Endodermal cell (in vitro differentiated cells): ENCODE measurements at regions not wholly inside any gene's neighbourhood (a gene's known extent, or its start where the extent isn't known, plus 50 kb on each side); places are given as distances from the start of the nearest gene placed in this dataset.

Experiments
- DNase-seq: peaks from one replicate; pipeline ENCODE4 v3.0.0-alpha.2; 2017
- H3K27ac ChIP-seq: 2 replicates; pipeline ENCODE4 v1.5.1; 2013; ENCODE audit warnings: mild to moderate bottlenecking, low read depth, low read length, moderate library complexity
- H3K27me3 ChIP-seq: 2 replicates; pipeline ENCODE4 v1.6.1; 2013; ENCODE audit warnings: mild to moderate bottlenecking, low read length, moderate library complexity; ENCODE audit not compliant: insufficient read depth, control insufficient read depth, poor library complexity, severe bottlenecking
- H3K36me3 ChIP-seq: 2 replicates; pipeline ENCODE4 v1.7.0; 2013; ENCODE audit warnings: mild to moderate bottlenecking, low read length, moderate library complexity; ENCODE audit not compliant: control insufficient read depth, insufficient read depth
- H3K4me1 ChIP-seq: one replicate; pipeline ENCODE4 v1.7.0; 2013; ENCODE audit warnings: low read length; ENCODE audit not compliant: control insufficient read depth, insufficient read depth
- H3K4me3 ChIP-seq: 2 replicates; pipeline ENCODE4 v1.5.1; 2013; ENCODE audit warnings: mild to moderate bottlenecking, low read length, moderate library complexity
- H3K9ac ChIP-seq: 2 replicates; pipeline ENCODE4 v1.6.1; 2013; ENCODE audit warnings: mild to moderate bottlenecking, low read length, moderate library complexity; ENCODE audit not compliant: poor library complexity, severe bottlenecking; ENCODE audit errors: extremely low read depth
- H3K9me3 ChIP-seq: 2 replicates; pipeline ENCODE4 v1.6.1; 2013; ENCODE audit warnings: mild to moderate bottlenecking, low read length, moderate library complexity; ENCODE audit not compliant: control insufficient read depth
- H3K27ac Mint-ChIP-seq: 2 replicates; pipeline ENCODE4 v1.8.0; 2020; ENCODE audit warnings: mixed read lengths
- H3K27me3 Mint-ChIP-seq: 2 replicates; pipeline ENCODE4 v1.8.0; 2021; ENCODE audit warnings: mild to moderate bottlenecking, mixed read lengths; ENCODE audit not compliant: insufficient read depth
- H3K36me3 Mint-ChIP-seq: 2 replicates; pipeline ENCODE4 v1.8.0; 2020; ENCODE audit warnings: low read depth, mixed read lengths
- H3K4me1 Mint-ChIP-seq: 2 replicates; pipeline ENCODE4 v1.8.0; 2020; ENCODE audit warnings: mixed read lengths
- H3K4me3 Mint-ChIP-seq: 2 replicates; pipeline ENCODE4 v1.8.0; 2020; ENCODE audit warnings: mild to moderate bottlenecking, moderate library complexity, mixed read lengths
- H3K9me3 Mint-ChIP-seq: 2 replicates; pipeline ENCODE4 v1.8.0; 2020; ENCODE audit warnings: mild to moderate bottlenecking, mixed read lengths
- WGBS, 2 experiments: methylation state at CpG; one replicate each; pipeline versions ENCODE4 v1.1.5 to v1.1.7; 2013; ENCODE audit warnings: missing lambda C conversion rate in 2 of 2, mixed read lengths in 1 of 2; ENCODE audit not compliant: insufficient coverage in 1 of 2, insufficient read length in 1 of 2; 5-methylcytosine and 5-hydroxymethylcytosine counted together
- TF ChIP-seq, protein P1 (sequence below): fragments of 200-600 bp; sonication (generic); conservative IDR thresholded peaks from 2 replicates; pipeline ENCODE4 v1.5.0; 2021; ENCODE audit warnings: antibody characterized with exemption, mild to moderate bottlenecking

DNA sequence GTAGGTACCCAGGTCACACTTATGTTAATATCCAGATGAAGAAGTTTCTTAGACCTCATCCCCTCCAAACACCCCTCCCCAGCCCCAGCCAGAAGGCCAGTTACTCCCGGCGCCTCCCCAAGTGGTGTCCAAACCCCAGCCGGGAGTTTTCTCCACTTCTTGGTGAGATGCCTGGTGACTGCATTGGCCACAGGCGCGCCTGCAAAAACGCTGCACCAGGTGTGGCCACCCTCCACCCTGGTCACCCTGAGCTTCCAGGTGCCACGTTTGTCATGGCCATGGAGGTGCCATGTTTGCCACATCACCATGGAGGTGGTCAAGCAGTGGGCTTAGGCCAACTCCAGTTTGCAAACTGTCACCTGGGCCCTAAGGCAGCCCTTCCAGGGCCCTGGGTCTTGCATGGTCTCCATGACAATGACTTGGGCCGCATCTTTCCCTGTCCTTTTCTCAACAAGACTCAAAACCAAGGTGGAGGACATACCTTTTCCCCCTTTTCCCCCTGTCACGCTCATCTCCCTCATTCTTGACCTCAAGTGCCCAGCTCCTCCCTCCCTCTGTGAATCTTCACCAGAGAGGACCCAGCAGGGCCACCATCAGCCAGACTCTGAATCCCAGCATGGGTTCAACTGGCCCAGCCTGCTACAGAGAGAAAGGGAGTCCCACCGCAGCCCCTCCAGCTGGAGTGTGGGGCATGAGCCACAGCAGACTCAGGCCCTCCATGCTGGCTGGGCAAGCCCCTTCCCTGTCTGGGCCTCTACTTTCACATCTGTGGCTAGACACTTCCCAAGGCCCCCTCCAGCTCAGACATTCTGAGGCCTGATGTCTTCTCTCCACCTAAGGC is 125.9 kb upstream of the ZBTB40 start:
- H3K27ac Mint-ChIP-seq: no peak overlapping the region
- no peaks in the 10 kb centered on the region for H3K9me3 Mint-ChIP-seq
- TF ChIP-seq, protein P1, sequence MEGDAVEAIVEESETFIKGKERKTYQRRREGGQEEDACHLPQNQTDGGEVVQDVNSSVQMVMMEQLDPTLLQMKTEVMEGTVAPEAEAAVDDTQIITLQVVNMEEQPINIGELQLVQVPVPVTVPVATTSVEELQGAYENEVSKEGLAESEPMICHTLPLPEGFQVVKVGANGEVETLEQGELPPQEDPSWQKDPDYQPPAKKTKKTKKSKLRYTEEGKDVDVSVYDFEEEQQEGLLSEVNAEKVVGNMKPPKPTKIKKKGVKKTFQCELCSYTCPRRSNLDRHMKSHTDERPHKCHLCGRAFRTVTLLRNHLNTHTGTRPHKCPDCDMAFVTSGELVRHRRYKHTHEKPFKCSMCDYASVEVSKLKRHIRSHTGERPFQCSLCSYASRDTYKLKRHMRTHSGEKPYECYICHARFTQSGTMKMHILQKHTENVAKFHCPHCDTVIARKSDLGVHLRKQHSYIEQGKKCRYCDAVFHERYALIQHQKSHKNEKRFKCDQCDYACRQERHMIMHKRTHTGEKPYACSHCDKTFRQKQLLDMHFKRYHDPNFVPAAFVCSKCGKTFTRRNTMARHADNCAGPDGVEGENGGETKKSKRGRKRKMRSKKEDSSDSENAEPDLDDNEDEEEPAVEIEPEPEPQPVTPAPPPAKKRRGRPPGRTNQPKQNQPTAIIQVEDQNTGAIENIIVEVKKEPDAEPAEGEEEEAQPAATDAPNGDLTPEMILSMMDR: no peak
- H3K4me1 Mint-ChIP-seq: peaks cover 12% of the 10 kb centered on the region
- no peak for DNase-seq
- Histone ChIP-seq H3K4me1 (no peaks in the 10 kb centered on the region), H3K36me3 (no peaks in the 10 kb centered on the region), H3K27ac (no peak overlapping the region), H3K9me3 (no peaks in the 10 kb centered on the region), H3K4me3 (no peak overlapping the region), H3K9ac (no peak overlapping the region), H3K27me3 (no peaks in the 10 kb centered on the region)
- no peaks in the 10 kb centered on the region for H3K36me3 Mint-ChIP-seq
- no peaks in the 10 kb centered on the region for H3K27me3 Mint-ChIP-seq
- WGBS, 2 experiments: 88 to 92% methylated on average over 5 to 10 of the region's 10 CpGs
- no peak overlapping the region for H3K4me3 Mint-ChIP-seq

DNA sequence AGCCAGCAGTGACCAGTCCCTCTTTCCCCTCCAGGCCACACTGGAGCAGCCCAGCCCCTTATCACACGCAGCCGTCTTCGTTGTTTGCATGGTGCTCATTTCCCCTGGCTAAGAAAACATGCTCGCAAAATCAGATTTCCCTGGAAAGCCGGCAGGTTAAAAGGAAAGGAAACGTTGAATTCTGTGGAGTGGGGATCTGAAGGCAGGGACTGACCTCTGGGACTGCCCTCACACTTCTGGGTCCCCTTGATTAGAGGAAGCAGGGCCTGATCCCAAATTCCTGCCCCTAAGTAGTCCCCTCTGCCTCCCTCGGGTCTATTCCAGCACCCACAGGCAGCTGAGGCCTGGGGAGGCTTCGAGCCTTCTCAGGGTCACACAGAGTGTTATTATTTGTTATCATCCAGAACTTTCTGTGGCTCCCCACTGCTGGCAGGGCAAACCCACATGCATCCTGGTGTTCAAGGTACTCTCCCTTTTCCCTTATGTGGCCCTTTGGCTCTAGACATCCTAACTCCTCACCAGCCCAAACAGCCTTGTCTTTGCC is 125.2 kb upstream of the ZBTB40 start:
- H3K27ac Mint-ChIP-seq: no peak overlapping the region

DNA sequence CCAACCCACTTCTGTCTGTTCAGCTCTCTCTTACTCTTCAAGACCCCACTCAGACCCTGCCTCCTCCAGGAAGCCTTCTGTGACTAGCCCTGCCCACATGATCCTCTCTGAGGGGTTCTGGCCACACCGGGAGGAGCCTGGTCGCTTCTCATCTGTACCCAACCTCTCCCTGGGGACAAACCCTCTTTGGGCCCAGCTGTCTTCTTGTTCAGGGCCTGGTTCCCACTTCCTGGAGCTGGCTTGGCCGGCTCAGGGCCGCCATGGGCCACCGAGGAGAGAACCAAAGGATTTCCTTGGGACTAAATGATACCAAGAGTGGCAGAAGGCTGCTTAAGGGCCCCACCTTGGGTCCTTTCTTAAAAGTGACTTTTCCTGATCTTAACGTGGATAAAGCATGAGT is 124.7 kb upstream of the ZBTB40 start:
- H3K36me3 ChIP-seq: no peaks in the 10 kb centered on the region
- Mint-ChIP-seq H3K4me3 (no peak overlapping the region), H3K27ac (no peak overlapping the region), H3K4me1 (peaks cover 8% of the 10 kb centered on the region), H3K9me3 (no peaks in the 10 kb centered on the region), H3K27me3 (no peaks in the 10 kb centered on the region), H3K36me3 (no peaks in the 10 kb centered on the region)
- no peak for DNase-seq
- no peak overlapping the region for H3K9ac ChIP-seq
- WGBS, 2 experiments: 91 to 94% methylated on average over 5 to 6 of the region's 6 CpGs
- H3K4me3 ChIP-seq: no peak overlapping the region
- H3K27ac ChIP-seq: no peak overlapping the region
- H3K27me3 ChIP-seq: no peaks in the 10 kb centered on the region
- TF ChIP-seq, protein P1: no peak
- no peaks in the 10 kb centered on the region for H3K9me3 ChIP-seq
- H3K4me1 ChIP-seq: no peaks in the 10 kb centered on the region

More for the DNA sequence above, 125.2 kb upstream of the ZBTB40 start:
- Histone ChIP-seq H3K36me3 (no peaks in the 10 kb centered on the region), H3K4me3 (no peak overlapping the region), H3K9me3 (no peaks in the 10 kb centered on the region), H3K27ac (no peak overlapping the region), H3K4me1 (no peaks in the 10 kb centered on the region), H3K27me3 (no peaks in the 10 kb centered on the region), H3K9ac (no peak overlapping the region)
- DNase-seq: no peak
- no peaks in the 10 kb centered on the region for H3K36me3 Mint-ChIP-seq
- H3K9me3 Mint-ChIP-seq: no peaks in the 10 kb centered on the region
- TF ChIP-seq, protein P1: no peak
- H3K4me1 Mint-ChIP-seq: peaks cover 8% of the 10 kb centered on the region
- WGBS, 2 experiments: 90 to 91% methylated on average over 7 to 8 of the region's 8 CpGs
- H3K4me3 Mint-ChIP-seq: no peak overlapping the region
- no peaks in the 10 kb centered on the region for H3K27me3 Mint-ChIP-seq
